ENCODE measurements at regions not wholly inside any gene's neighbourhood (a gene's known extent, or its start where the extent isn't known, plus 50 kb on each side); places are given as distances from the start of the nearest gene placed in this dataset.
A peak's percentile ranks its signal among the peaks of the same experiment; 100 is the strongest.

DNA sequence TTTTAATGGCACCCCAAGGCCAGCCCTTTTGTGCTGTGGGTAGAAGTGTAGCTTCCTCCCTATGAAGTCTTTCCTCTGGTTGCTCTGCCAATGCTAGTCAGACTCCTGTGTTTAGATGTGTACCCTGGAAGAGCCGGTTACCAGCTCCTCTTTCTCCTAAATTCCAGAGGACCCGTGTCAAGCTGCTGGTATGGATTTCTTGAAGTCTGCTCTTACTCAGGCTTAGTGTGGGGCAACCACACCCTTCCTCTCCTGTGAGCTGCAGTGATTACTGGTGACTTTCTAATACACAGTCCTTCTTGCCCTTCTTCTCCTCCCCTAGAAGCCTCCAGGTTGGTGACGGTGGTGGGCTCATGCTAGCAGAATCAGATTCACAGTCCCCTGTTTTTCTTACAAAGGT lies 74.1 kb upstream of the AKT3 start:
- Histone ChIP-seq H3K4me1 (no peaks in the 10 kb centered on the region), H3K36me3 (no peaks in the 10 kb centered on the region), H3K27ac (no peak overlapping the region), H3K9me3 (no peaks in the 10 kb centered on the region), H3K4me3 (no peak overlapping the region), H3K27me3 (no peaks in the 10 kb centered on the region)
- TF ChIP-seq, protein P1, sequence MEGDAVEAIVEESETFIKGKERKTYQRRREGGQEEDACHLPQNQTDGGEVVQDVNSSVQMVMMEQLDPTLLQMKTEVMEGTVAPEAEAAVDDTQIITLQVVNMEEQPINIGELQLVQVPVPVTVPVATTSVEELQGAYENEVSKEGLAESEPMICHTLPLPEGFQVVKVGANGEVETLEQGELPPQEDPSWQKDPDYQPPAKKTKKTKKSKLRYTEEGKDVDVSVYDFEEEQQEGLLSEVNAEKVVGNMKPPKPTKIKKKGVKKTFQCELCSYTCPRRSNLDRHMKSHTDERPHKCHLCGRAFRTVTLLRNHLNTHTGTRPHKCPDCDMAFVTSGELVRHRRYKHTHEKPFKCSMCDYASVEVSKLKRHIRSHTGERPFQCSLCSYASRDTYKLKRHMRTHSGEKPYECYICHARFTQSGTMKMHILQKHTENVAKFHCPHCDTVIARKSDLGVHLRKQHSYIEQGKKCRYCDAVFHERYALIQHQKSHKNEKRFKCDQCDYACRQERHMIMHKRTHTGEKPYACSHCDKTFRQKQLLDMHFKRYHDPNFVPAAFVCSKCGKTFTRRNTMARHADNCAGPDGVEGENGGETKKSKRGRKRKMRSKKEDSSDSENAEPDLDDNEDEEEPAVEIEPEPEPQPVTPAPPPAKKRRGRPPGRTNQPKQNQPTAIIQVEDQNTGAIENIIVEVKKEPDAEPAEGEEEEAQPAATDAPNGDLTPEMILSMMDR (IDR thresholded peaks at IDR 0.05) = no peak
- no peak for TF ChIP-seq POLR2A (IDR thresholded peaks at IDR 0.05)
- intact Hi-C loops (cut with DNase I) = no loop called here
- WGBS (ENCODE audit: insufficient coverage, low coverage, low lambda C conversion rate, missing lambda C conversion rate) = 53% methylated on average over 2 of the region's 3 CpGs
- no peak for ATAC-seq
- no peak for DNase-seq

DNA sequence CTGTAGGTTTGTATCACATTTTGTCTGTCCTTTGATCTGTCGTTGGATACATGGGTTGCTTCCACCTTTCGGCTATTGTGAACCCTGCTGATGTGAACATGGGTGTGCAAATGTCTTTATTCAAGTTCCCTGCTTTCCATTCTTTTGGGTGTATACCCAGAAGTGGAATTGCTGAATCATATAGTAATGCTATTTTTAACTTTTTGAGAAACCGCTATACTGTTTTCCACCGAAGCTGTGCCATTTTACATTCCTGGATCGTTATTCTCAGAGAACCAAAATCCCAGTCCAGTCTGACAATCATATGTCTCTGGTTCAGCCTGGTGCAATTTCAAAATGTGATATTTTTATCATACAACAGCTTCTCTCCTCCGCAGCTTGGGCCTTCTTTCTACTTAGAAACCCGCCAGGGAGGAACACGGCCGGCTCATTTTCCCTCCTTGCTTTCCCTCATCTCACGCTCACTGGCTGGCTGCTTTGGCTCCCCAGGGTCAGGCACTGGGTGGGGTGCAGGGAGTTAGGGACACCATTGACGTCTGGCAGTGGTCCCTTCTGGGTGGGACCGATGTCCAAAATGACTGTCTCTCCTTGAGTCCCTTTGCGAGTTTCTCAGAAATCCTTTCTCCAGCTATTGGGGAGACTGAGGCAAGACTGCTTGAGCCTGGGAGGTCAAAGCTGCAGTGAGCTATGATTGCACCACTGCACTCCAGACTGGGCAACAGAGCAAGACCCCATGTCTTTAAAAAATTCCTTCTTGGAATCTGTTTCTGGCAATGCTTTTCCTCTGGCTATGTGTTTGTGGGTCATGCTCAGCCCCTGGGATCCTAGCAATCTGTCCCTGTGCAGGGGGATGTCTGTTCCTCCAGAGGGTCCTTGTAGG lies 73.5 kb upstream of the AKT3 start:
- no peak for TF ChIP-seq POLR2A (IDR thresholded peaks at IDR 0.05)
- TF ChIP-seq, protein P1 (IDR thresholded peaks at IDR 0.05) = no peak
- no peaks in the 10 kb centered on the region for H3K36me3 ChIP-seq
- no peaks in the 10 kb centered on the region for H3K9me3 ChIP-seq
- no peaks in the 10 kb centered on the region for H3K27me3 ChIP-seq
- H3K4me1 ChIP-seq = no peaks in the 10 kb centered on the region
- no peak overlapping the region for H3K4me3 ChIP-seq
- DNase-seq (no peak), ATAC-seq (no peak)
- intact Hi-C loops (cut with DNase I) = no loop called here
- no peak overlapping the region for H3K27ac ChIP-seq
- WGBS (ENCODE audit: insufficient coverage, low coverage, low lambda C conversion rate, missing lambda C conversion rate) = 73% methylated on average over 9 of the region's 13 CpGs

DNA sequence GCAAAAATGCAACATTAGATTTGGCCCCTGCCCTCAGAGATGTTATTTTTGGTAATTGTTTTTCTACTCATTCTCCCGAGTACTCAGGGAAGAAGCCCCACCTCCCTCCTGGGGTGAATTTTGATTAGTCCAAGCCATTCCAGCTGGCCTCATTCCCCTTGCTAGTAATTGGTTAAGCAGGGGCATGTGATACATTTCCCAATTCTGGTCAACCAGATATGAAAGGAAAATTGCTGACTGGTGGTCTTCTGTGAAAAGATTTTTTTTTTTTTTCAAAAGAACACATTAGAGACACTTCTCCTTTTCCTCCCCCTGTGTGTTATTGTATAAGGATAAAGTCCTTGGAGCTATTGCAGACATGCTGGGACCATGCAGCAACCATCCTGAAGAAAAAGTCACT lies 71.1 kb upstream of the AKT3 start:
- 0% methylated on average over 1 of the region's 1 CpG for WGBS (ENCODE audit: insufficient coverage, low coverage, low lambda C conversion rate, missing lambda C conversion rate)
- ATAC-seq (peak in 1 of 4 donors; percentile 19), DNase-seq (no peak)
- no peak overlapping the region for H3K27ac ChIP-seq
- H3K9me3 ChIP-seq = no peaks in the 10 kb centered on the region
- intact Hi-C loops (cut with DNase I) = no loop called here
- no peaks in the 10 kb centered on the region for H3K36me3 ChIP-seq
- no peak overlapping the region for H3K4me3 ChIP-seq
- peaks cover 0 to 11% (median 5%) of the 10 kb centered on the region in 4 donors for H3K4me1 ChIP-seq
- TF ChIP-seq POLR2A (IDR thresholded peaks at IDR 0.05) = no peak
- TF ChIP-seq, protein P1 (IDR thresholded peaks at IDR 0.05) = no peak
- peaks cover 0 to 2% of the 10 kb centered on the region in 2 donors for H3K27me3 ChIP-seq

DNA sequence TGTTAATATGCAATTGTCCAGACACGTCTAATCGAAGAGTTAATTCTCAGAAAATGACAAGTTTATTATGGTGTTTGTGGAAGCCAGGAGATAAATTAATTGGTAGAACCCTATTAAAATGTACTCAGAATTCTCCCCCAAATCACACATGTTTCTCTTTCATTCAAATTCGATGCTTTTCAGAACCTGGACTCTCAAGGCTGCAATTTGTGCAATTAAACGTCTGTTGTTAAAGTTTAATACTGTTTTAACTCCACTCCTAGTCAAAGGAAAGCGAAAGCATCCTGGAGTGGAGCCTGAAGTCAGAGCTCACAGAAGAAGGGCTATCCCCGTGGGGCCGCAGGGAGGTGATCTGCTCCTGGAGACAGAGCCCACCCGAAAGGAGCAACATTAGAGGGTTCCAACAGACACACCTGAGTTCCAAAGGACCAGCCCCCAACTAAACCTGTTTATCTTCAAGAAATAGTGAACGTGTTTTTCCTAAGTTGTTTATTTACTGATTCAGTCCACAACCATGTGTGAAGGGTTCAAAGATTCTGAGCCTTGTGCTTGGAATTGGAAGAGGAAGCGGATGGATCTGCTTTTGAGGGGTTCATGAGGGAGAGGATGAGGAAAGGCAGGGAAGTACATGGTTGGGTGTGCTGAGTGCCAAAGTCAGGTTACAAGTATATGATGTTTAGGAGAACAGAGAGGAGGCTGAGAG lies 68.0 kb upstream of the AKT3 start:
- Histone ChIP-seq H3K9me3 (no peaks in the 10 kb centered on the region), H3K27ac (peak overlapping the region in 1 of 3 donors; percentile 34), H3K4me3 (peak overlapping the region; percentile 24 to 36 (median 34)), H3K36me3 (no peaks in the 10 kb centered on the region), H3K27me3 (peaks cover 0 to 7% of the 10 kb centered on the region in 2 donors), H3K4me1 (peaks cover 0 to 11% (median 5%) of the 10 kb centered on the region in 4 donors)
- TF ChIP-seq, protein P1 (IDR thresholded peaks at IDR 0.05) = no peak
- no peak for TF ChIP-seq POLR2A (IDR thresholded peaks at IDR 0.05)
- no peak for DNase-seq
- peak; percentile 58 to 73 (median 62) for ATAC-seq
- intact Hi-C loops (cut with DNase I) = no loop called here
- WGBS (ENCODE audit: insufficient coverage, low coverage, low lambda C conversion rate, missing lambda C conversion rate) = 15% methylated on average over 10 of the region's 10 CpGs
